ENCODE measurements at regions not wholly inside any gene's neighbourhood (a gene's known extent, or its start where the extent isn't known, plus 50 kb on each side); places are given as distances from the start of the nearest gene placed in this dataset.

DNA sequence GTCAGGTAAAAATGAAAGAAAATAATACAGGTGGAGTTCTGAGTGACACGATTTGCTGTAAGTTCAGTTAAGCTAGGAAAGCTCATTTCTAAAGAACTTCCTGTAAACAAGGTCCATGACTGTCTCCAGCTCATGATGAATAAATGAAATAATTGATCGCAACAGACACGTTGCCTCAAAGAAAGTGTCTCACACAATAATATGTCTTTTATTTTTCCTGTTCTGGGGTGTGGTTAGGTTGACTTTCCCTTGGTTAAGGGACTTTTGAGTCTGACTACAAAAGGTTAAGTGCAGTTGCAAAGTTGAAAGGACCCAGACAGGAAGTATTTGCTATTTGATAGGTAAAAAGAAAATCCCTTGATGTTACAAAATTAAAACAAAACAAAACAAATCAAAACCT, 304.2 kb upstream of the PRDM1 start:
- TF ChIP-seq, protein P1, sequence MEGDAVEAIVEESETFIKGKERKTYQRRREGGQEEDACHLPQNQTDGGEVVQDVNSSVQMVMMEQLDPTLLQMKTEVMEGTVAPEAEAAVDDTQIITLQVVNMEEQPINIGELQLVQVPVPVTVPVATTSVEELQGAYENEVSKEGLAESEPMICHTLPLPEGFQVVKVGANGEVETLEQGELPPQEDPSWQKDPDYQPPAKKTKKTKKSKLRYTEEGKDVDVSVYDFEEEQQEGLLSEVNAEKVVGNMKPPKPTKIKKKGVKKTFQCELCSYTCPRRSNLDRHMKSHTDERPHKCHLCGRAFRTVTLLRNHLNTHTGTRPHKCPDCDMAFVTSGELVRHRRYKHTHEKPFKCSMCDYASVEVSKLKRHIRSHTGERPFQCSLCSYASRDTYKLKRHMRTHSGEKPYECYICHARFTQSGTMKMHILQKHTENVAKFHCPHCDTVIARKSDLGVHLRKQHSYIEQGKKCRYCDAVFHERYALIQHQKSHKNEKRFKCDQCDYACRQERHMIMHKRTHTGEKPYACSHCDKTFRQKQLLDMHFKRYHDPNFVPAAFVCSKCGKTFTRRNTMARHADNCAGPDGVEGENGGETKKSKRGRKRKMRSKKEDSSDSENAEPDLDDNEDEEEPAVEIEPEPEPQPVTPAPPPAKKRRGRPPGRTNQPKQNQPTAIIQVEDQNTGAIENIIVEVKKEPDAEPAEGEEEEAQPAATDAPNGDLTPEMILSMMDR (IDR thresholded peaks at IDR 0.05; ENCODE audit: low read depth, low read length), result no peak
- TF ChIP-seq EZH2phosphoT487 (IDR thresholded peaks at IDR 0.05; ENCODE audit: low read depth), result no peak
